Tibial artery (tissue), 4 donors: ENCODE measurements at regions not wholly inside any gene's neighbourhood (a gene's known extent, or its start where the extent isn't known, plus 50 kb on each side); places are given as distances from the start of the nearest gene placed in this dataset.

ENCODE experiments used
- DNase-seq, 2 donors: peaks; one replicate each; pipeline ENCODE4 v3.0.0-alpha.2; 2019
- H3K27ac ChIP-seq, 2 donors: fragments of 200-600 bp; sonication (generic) in 1 of 2; 1 replicate in 1 of 2; 2 replicates in 1 of 2; pipeline ENCODE4 v1.5.1; 2018 to 2019; ENCODE audit warnings: mild to moderate bottlenecking in 1 of 2
- H3K27me3 ChIP-seq, 2 donors: fragments of 200-600 bp; sonication (generic) in 1 of 2; one replicate each; pipeline versions ENCODE4 v1.5.1 to v1.6.0; 2016 to 2019
- H3K36me3 ChIP-seq, 3 donors: fragments of 200-600 bp; sonication (generic) in 2 of 3; one replicate each; pipeline ENCODE4 v1.5.1; 2016 to 2019; ENCODE audit warnings: mild to moderate bottlenecking in 2 of 3
- H3K4me1 ChIP-seq, 4 donors: fragments of 200-600 bp; sonication (generic) in 2 of 4; 1 replicate in 3 of 4; 2 replicates in 1 of 4; pipeline ENCODE4 v1.5.1; 2016 to 2019
- H3K4me3 ChIP-seq, 2 donors: fragments of 200-600 bp; sonication (generic) in 1 of 2; 1 replicate in 1 of 2; 2 replicates in 1 of 2; pipeline ENCODE4 v1.5.1; 2018 to 2019; ENCODE audit warnings: mild to moderate bottlenecking in 2 of 2
- H3K9me3 ChIP-seq, 3 donors: fragments of 200-600 bp; sonication (generic) in 1 of 3; one replicate each; pipeline ENCODE4 v1.5.1; 2016 to 2019
- intact Hi-C: fragments of 100-400 bp; cut with DNase I; formaldehyde crosslinking; loops from one replicate; pipeline ENCODE4 v1.15.0; 2023; ENCODE audit warnings: low total_unique reads
- TF ChIP-seq, protein P1 (sequence below), 2 experiments: fragments of 200-600 bp in 1 of 2; fragments of 450-650 bp in 1 of 2; IDR thresholded peaks; one replicate each; pipeline ENCODE4 v1.5.1; 2017 to 2019; ENCODE audit warnings: antibody characterized with exemption in 2 of 2, mild to moderate bottlenecking in 1 of 2, moderate library complexity in 1 of 2

DNA sequence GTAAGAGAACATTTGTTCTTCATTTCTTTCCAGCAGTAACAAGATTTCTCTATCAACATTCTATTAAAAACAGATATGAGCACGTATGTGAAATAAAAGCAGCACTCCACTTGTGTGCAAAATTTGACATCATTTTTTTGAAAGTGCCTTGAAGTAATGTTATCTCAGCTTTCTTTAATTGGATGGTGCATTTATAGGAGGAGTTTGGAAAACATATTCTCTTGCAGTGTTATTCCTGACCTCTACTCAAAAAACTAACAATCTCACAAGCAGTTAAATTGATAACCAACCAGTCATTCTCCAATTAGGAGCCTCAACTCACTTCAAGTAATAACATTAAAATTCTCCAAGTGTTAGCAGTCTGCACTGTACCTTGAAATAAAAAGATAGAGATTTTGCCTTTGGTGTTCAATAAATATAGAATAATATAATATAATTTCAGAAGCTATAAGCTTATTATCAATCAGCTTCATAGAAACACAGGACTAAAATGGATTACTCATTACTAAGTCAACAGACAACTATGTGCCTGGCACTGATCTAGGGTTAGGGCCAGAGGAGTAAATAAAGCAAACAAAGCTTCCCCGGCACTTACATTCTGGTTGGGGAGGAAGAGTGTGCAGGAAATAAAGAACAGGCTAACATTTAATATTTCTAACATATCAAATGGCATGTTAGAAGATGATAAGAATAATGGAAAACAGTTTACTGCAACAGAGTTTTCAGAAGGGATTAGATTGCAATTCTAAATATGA is 149.0 kb upstream of the SGK1 start:
- Histone ChIP-seq H3K4me3 (no peak overlapping the region), H3K36me3 (no peaks in the 10 kb centered on the region), H3K27me3 (no peaks in the 10 kb centered on the region), H3K9me3 (no peaks in the 10 kb centered on the region), H3K27ac (no peak overlapping the region), H3K4me1 (peaks cover 0 to 11% (median 0%) of the 10 kb centered on the region in 4 donors)
- no peak for DNase-seq
- TF ChIP-seq, protein P1, sequence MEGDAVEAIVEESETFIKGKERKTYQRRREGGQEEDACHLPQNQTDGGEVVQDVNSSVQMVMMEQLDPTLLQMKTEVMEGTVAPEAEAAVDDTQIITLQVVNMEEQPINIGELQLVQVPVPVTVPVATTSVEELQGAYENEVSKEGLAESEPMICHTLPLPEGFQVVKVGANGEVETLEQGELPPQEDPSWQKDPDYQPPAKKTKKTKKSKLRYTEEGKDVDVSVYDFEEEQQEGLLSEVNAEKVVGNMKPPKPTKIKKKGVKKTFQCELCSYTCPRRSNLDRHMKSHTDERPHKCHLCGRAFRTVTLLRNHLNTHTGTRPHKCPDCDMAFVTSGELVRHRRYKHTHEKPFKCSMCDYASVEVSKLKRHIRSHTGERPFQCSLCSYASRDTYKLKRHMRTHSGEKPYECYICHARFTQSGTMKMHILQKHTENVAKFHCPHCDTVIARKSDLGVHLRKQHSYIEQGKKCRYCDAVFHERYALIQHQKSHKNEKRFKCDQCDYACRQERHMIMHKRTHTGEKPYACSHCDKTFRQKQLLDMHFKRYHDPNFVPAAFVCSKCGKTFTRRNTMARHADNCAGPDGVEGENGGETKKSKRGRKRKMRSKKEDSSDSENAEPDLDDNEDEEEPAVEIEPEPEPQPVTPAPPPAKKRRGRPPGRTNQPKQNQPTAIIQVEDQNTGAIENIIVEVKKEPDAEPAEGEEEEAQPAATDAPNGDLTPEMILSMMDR (IDR thresholded peaks at IDR 0.05): no peak
- intact Hi-C loops: no loop called here

GRCh38 chr6:134464690-134465411 is 146.9 kb upstream of the SGK1 start:
- H3K9me3 ChIP-seq: no peaks in the 10 kb centered on the region
- no peaks in the 10 kb centered on the region for H3K27me3 ChIP-seq
- H3K36me3 ChIP-seq: no peaks in the 10 kb centered on the region
- H3K4me1 ChIP-seq: peaks cover 0 to 11% (median 0%) of the 10 kb centered on the region in 4 donors
- H3K27ac ChIP-seq: no peak overlapping the region
- H3K4me3 ChIP-seq: no peak overlapping the region
- DNase-seq: no peak
- intact Hi-C loops: no loop called here
- TF ChIP-seq, protein P1 (IDR thresholded peaks at IDR 0.05): no peak

DNA sequence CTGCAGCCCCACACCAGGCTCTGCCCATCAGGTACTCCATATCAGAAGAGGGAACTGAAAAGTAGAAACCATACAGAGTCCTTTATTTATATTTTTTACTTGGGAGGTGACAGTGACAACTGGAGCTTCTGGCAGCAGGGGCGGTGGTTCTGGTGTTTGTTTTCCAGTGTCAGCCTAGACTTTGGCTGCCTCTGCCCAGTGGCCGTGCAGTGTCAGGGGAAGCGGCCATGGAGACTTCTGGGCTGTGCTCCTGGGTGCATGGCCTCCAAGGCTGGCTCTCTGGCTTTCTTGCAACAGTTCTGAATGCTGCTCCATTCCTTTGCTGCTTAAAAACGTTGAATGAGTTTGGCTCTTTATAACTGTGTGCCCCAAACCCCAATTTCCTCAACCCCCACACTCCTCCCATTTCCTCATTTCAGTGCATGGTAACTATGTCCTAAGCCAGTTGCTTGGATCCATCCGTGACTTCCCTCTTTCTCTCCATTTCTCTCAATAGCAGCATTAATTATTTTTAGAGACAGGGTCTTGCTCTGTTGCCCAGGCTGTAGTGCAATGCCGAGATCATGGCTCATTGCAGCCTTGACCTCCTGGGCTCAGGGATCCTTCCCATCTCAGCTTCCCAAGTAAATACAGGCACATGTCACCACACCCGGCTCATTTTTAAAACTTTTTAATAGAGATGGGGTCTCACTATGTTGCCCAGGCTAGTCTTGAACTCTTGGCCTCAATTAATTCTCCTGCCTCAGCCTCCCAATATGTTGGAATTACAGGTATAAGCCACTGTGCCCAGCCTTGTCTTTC is 141.1 kb upstream of the SGK1 start:
- Histone ChIP-seq H3K36me3 (no peaks in the 10 kb centered on the region), H3K9me3 (no peaks in the 10 kb centered on the region), H3K4me3 (no peak overlapping the region), H3K4me1 (no peaks in the 10 kb centered on the region), H3K27me3 (no peaks in the 10 kb centered on the region), H3K27ac (no peak overlapping the region)
- TF ChIP-seq, protein P1 (IDR thresholded peaks at IDR 0.05): no peak
- DNase-seq: no peak
- intact Hi-C loops: no loop called here

- Histone ChIP-seq H3K27ac (no peak overlapping the region), H3K9me3 (no peaks in the 10 kb centered on the region), H3K36me3 (no peaks in the 10 kb centered on the region), H3K4me1 (no peaks in the 10 kb centered on the region), H3K4me3 (no peak overlapping the region), H3K27me3 (no peaks in the 10 kb centered on the region)
- TF ChIP-seq, protein P1 (IDR thresholded peaks at IDR 0.05): no peak
- intact Hi-C loops: no loop called here
- DNase-seq: no peak
Observed at GRCh38 chr6:134457941-134458340, 140.0 kb upstream of the SGK1 start.

- Histone ChIP-seq H3K4me1 (no peaks in the 10 kb centered on the region), H3K27me3 (no peaks in the 10 kb centered on the region), H3K36me3 (no peaks in the 10 kb centered on the region), H3K4me3 (no peak overlapping the region), H3K27ac (no peak overlapping the region), H3K9me3 (no peaks in the 10 kb centered on the region)
- intact Hi-C loops: no loop called here
- TF ChIP-seq, protein P1 (IDR thresholded peaks at IDR 0.05): no peak
- DNase-seq: no peak
Observed at GRCh38 chr6:134456226-134456625, 138.3 kb upstream of the SGK1 start.
